CD1c-positive myeloid dendritic cell (primary cell): ENCODE measurements at regions not wholly inside any gene's neighbourhood (a gene's known extent, or its start where the extent isn't known, plus 50 kb on each side); places are given as distances from the start of the nearest gene placed in this dataset.
"Not testable (repeated sequence)": the region's sequence is repeated elsewhere in the genome, so short reads cannot be mapped to it uniquely, and the experiment has no call there.

Source experiments
- DNase-seq: peaks from one replicate; pipeline ENCODE4 v3.0.0-alpha.2; 2016; ENCODE audit errors: extremely low spot score

DNA sequence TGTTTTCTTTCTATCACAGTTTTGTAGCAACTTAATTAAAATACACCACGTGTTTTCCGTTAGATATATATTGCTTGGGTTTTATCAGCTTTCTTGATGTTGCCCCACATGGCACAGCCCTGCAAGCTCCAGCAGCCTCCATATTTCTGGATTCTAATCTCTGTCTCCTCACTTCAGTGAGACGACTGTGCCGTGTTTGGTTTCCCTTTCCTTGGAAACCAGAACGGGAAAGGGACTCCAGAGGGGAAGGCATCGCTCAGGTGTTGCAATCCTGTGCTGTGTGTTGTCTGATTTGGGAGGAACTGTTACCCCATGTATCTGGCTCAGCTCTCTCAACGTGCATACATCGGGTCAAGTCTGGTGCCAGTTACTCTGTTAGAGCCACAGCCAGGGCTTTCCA lies 464.2 kb upstream of the B3GAT1 start:
- DNase-seq: no peak

- no peak for DNase-seq
Measured at GRCh38 chr11:134866981-134867675, 455.1 kb upstream of the B3GAT1 start.

DNA sequence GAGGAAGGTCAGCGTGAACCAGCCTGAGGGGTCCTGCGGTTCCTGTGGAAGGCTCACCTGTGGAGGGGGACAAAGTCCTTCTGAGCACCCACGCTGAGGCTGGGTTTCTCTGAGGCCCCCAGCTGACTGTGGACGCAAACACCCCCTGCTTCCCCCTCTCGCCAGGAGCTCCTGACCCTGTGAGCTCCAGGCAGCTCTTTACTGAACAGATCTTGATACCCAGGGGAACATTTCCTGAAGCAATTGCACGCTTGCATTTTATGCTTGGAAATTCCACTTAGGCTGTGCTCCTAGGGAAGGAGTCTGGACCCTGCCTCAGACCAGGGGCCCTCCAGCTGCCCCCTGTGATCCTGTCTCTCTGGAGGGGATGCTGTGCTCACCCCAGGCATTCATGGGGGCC lies 454.2 kb upstream of the B3GAT1 start:
- no peak for DNase-seq

GRCh38 chr11:134864968-134865305 lies 452.9 kb upstream of the B3GAT1 start:
- no peak for DNase-seq

- DNase-seq: no peak
Measured at GRCh38 chr11:134864233-134864967, 452.4 kb upstream of the B3GAT1 start.

- DNase-seq: no peak
Measured at GRCh38 chr11:134863294-134863693, 451.3 kb upstream of the B3GAT1 start.

- DNase-seq: no peak
Measured at GRCh38 chr11:134862587-134863195, 450.6 kb upstream of the B3GAT1 start.

GRCh38 chr11:134862105-134862502 lies 450.1 kb upstream of the B3GAT1 start:
- no peak for DNase-seq

- no peak for DNase-seq
Measured at GRCh38 chr11:134861490-134862104, 449.6 kb upstream of the B3GAT1 start.

DNA sequence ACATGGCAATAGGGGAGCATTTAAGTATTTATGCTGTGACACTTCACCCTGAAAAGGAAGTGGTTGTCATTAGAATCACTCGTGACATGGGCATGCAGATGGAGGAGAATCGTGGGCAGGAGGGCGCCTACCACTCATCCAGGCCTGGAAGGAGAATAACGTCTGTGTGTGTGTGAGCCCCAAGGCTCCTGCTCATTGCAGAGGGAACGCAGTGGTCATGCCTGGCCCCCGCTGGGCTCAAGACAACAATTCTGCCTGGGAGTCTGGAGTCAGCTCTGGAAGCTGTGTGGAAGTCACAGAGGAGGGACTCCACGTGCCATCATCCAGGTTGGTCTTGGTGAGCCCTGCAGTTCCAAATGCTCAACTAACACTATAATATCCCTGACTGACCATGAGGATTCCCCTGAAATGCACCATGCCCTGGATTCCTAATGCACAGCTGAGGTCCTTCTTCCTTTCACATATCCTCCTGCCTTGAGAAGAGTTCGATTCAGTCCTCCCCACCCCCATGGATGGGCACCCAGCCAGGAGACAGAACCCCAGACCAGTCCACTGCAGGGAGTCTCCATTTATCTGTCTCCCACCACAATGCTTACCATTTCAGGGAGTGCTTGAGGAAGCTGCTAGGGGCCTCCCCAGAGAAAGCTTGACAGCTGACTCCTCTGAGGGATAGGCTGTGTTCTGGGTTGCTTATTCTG lies 446.9 kb upstream of the B3GAT1 start:
- DNase-seq: no peak

DNA sequence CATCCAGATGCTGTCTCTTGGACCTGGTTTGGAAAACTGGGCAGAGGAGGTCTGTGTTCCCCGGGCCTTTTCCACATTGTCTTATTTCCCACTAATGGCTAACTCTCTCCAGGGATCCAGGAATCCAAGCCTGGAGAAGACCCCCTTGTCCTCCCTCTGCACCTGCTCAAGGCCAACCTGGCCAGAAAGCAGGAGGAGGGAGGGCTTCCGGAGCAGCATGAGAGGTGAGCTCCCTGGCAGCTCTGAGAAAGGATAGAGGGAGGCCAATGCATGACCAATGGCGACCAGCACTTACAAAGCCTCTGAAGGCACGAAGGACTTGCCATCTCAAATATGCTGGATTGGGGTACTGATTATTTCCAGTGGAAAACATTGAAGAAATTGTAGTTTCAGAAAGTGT lies 445.0 kb upstream of the B3GAT1 start:
- DNase-seq: no peak

GRCh38 chr11:134856056-134856971 lies 444.3 kb upstream of the B3GAT1 start:
- no peak for DNase-seq

DNA sequence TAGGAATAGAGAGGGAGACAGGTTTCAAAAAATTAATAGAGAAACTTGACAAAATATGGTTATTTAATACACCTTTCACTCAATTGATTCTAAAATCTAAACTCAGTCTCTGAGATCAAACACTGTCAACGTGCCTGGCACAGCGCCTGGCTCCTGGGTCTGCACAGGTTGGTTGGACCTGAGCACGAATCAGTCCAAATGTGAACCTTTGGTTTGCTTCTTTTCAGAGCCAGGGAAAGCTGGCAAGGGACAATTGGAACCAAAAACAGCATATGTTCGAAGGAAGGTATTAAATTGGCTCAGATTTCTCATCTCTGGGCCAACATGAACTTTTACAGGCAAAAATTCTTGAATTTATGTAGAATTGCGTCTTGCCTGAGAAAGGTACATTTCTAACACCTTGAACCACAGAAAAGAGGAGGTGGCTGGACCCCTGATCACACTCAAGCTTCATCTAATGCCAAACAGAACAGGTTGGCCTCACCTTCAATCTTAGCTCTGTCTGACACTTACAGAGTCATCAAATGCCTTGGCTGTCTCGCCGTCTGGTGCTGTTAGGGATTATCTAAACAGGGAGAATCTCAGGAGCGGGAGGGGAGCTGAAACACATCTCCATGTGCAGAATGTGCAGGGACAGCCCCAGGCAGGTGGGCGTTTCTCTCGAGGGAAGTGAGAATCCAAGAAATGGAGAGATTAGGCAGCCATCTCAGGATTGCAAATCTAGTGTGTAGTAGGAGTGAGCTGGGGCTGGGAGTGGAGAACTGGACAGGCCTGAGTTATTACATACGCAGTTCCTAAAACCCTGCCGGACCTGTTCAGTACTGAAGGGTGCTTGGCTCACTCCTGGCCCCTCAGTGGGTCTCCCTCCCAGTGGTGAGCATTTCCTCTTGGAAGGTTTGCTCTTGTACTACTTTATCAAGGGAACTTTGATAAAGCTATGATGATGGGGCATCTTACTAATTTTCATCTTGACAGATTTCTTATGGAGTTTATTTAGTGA lies 442.2 kb upstream of the B3GAT1 start:
- DNase-seq: no peak

DNA sequence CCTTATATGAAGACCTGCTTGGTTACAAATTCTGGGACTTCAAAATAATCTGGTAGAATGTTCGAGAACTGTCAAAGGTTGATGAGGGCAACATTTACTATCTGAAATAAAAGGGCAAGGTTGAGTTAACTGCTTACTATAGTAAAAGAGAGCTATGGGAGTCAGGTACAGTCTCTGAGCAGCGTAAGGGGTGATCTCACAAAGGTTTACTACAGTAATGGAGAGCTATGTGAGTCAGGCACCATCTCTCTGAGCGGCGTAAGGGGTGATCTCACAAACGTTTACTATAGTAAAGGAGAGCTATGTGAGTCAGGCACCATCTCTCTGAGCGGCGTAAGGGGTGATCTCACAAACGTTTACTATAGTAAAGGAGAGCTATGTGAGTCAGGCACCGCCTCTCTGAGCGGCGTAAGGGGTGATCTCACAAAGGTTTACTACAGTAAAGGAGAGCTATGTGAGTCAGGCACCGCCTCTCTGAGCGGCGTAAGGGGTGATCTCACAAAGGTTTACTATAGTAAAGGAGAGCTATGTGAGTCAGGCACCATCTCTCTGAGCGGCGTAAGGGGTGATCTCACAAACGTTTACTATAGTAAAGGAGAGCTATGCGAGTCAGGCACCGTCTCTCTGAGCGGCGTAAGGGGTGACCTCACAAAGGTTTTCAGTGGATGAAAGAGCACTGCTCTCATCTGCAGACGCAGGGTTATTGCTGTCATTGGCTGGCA lies 439.6 kb upstream of the B3GAT1 start:
- not testable (repeated sequence) for DNase-seq

- no peak for DNase-seq
Measured at GRCh38 chr11:134850566-134850965, 438.5 kb upstream of the B3GAT1 start.

GRCh38 chr11:134849833-134850232 lies 437.8 kb upstream of the B3GAT1 start:
- DNase-seq: no peak

GRCh38 chr11:134847083-134847715 lies 435.2 kb upstream of the B3GAT1 start:
- DNase-seq: no peak

DNA sequence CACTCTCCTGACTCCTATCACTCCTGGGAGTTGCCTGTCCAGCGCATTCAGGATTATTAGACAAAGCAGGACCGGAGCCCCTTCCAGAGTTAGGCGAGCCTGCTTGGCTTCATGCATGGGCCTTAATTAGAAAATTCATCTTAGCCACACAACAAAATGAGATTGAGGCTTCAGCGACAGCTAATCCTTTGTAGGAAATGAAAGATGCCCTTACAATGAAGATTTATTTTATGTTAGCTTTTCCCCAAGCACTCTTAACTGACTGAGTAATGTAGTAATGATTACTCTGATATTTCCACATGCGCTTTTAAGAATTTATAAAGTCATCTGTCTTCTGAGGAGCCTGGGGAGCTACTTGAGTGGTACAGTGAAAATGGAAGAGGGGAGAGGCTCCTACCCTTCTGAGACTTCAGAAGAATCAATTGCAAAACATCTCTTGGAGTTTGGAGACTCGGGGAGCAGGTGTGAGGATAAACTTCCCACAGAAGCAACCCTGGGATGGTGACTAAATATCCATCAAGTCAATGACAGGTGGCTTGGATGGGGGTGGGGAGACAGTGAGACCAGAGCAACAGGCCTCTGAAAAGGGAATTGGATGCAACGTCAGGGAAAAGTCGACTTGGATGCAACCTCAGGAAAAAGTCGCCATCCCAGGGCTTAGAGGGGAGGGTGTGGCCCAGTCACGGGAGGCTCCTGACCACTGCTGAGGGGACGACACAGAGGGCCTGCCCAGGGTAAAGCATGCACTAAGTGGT lies 434.5 kb upstream of the B3GAT1 start:
- no peak for DNase-seq
